CD4-positive, alpha-beta T cell treated with Interleukin-2 at 100 ng/mL for 4 hours (primary cell): ENCODE measurements at regions not wholly inside any gene's neighbourhood (a gene's known extent, or its start where the extent isn't known, plus 50 kb on each side); places are given as distances from the start of the nearest gene placed in this dataset.

Source experiments
- DNase-seq: peaks from one replicate; pipeline ENCODE4 v3.0.0-alpha.2; 2020; ENCODE audit warnings: low spot score

DNA sequence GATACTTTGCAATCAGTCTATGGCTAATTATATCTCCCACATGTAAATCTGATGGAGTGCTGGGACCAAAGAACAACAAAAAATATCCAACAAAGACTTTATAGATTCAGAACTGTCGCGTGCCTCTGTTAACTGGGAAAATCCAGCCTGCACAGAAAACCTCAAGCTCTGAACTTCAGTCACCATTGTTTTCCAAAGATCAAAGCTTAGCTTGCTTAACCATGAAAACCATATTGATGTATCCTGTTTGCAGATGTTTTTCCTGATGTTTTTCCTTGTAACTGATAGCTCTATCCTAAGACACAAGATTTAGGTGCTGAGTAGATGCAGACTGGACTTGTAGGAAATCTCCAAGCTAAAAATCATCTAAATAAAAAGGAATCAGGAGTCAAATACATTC is 163.7 kb downstream of the GXYLT1 start:
- DNase-seq: no peak

DNA sequence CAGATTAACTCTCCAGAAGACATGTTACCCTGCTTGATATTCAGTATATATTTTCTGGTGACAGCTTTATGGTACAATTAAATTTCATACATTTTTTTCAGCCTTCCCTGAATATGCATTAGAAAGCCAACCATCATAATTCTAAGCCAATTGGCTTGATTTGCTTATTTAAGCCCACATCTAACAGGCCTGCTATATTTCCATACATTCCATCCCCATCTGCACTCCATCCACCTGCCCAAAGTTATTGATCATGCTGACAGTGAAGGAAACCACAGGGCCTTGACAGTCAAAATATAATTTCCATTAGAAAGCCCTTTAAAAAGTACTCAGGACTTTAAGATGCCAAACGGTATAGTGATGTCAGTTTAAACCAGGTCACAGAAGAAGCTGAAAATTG is 164.3 kb downstream of the GXYLT1 start:
- no peak for DNase-seq

GRCh38 chr12:41979574-41979973 is 165.1 kb downstream of the GXYLT1 start:
- no peak for DNase-seq

DNA sequence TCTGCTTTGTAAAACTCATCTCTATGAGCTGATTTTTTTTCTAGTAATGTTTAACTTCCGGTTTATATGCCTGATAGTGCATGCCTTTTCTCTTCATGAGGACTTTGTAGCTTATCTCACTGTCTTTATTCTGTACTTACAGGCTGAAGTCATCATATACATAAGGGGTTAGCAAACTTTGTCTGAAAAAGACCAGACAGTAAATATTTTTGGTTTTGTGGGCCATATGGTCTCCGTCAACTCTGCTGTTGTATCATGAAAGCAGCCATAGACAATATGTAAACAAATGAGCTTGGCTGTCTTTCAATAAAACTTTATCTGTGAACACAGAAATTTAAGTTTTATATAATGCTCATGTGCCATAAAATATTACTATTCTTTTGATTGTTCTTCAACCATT is 172.1 kb downstream of the GXYLT1 start:
- DNase-seq: no peak

GRCh38 chr12:41972196-41972595 is 172.5 kb downstream of the GXYLT1 start:
- no peak for DNase-seq

- DNase-seq: no peak
Measured at GRCh38 chr12:41970744-41971143, 173.9 kb downstream of the GXYLT1 start.

DNA sequence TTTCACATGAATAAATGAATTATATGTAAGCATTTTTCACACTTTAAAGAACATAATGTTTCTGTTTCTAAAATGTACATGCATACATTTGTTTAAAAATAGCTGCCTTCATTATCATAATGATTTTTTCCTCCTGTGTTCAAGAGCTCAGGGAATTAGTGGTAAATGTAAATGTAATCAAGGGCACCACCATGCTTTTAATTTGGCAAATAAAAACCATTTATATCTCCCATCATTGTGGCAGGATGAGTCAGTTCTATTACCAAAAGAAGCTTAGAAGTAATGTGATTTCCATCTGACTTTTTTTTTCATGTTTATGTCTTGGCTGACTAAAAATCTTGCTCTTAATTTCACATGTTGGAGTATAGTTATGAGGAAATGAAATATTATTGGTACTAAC is 176.1 kb downstream of the GXYLT1 start:
- no peak for DNase-seq

- DNase-seq: no peak
Measured at GRCh38 chr12:41967668-41968500, 176.8 kb downstream of the GXYLT1 start.

DNA sequence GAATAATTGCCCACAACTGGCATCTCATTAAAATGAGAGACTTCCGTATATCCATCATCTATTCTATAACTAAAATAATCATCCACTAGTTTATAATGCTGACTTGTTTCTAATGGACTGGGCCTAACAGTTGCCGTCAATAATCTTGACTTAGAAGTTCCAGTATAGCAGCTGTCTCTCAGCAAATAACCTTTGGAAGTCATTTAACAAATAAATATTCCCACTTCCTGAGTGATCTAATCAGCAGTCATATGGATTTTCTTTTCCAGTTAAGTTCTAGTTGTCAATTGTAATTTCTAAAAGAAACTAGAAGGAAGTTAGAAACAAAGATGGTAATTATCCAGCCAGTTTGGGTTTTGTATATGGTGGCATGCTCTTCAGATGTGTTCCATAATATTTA is 177.8 kb downstream of the GXYLT1 start:
- no peak for DNase-seq

DNA sequence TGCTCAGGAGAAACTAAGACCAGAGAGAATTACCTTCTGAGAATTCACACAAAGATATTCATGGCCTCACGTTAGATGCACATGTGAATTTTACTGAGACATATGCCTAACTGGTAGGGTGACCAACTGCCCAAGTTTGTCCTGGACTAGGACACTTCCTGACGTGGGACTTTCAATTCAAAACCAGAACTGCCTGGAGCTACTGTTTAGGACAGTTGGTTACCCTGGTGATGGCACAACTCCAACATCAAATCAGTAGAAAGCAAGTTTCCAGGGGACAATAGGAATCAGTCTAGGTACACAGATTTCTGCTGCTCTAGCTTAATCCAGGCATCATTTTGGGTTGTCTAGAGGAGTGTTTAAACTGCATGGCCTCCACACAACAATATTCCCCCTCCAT is 178.7 kb downstream of the GXYLT1 start:
- DNase-seq: no peak

- no peak for DNase-seq
Measured at GRCh38 chr12:41963398-41963797, 181.3 kb downstream of the GXYLT1 start.

GRCh38 chr12:41962171-41962572 is 182.5 kb downstream of the GXYLT1 start:
- DNase-seq: no peak

DNA sequence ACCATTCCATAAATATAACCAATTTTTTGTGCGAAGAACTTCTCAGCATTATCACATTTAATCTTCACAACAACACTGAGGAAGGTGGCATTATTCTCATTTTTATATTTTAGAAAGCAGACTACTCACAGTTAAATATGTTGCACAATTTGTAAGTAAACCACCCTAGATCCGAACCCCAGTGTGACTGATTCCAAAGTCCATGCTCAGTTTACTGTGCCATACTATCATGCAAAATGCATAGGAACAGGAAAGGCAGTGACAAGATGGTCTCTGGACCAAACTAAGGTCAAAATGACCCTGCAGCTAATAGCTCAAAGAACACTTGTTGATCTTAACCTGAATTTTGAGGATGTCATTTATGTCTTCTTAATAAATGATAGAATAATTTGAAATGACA is 185.4 kb downstream of the GXYLT1 start:
- no peak for DNase-seq

DNA sequence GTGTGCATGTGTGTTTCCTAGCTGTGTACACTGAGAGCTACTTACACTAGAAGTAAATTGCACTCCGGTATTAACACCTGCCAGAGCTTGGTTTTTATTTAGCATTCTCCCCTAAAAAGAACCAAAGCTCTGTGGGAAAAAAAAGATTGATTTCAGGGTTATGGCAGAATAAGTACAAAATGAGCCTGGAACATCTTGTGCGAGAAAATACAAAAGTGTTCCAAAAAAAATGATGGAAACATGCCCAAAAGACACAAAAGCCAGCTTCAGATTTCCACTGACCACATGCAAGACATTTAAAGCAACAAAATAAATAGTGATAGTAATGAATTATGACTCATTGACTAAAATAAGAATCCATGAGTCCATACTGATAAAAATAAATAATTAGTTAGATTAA is 188.3 kb downstream of the GXYLT1 start:
- no peak for DNase-seq

- DNase-seq: no peak
Measured at GRCh38 chr12:41950455-41950854, 194.2 kb downstream of the GXYLT1 start.

GRCh38 chr12:41946106-41946505 is 198.6 kb downstream of the GXYLT1 start:
- DNase-seq: no peak

GRCh38 chr12:41944216-41944615 is 200.5 kb downstream of the GXYLT1 start:
- no peak for DNase-seq

DNA sequence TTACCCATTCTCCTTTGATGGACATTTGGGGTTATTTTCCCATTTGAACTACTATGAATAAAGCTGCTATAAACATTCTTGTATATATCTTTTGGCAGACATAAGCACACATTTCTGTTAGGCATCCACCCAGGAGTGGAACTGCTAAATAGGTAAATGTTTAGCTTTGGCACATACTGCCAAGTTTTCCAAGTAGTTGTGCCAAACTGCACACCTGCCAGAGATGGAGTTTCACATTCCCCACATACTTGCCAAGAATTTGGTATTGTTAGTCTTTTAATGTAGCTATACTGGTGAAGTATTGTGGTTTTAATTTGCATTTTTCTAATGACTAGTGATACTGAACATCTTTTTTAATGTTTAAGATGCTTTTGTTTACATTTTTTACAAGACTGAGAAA is 201.0 kb downstream of the GXYLT1 start:
- DNase-seq: no peak

DNA sequence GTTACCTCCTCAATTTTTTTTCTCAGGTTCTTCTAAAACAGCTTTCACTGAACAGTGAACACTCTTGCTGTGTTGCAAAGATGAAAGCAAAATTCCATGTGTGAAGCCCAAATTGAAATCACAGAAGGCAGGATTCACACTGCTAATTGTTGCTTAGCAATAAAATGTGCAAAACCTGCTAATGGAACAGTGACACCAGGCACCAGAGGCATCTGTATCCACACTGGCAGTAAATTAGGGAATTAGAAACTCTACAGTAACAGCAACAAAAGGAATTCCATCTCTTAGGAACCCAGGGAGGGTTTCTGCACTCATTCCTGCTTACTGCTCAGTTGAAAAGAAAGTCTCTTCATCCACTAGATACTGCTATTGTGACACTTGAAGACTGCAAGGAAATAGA is 202.3 kb downstream of the GXYLT1 start:
- DNase-seq: no peak

GRCh38 chr12:41941079-41941478 is 203.6 kb downstream of the GXYLT1 start:
- DNase-seq: no peak

DNA sequence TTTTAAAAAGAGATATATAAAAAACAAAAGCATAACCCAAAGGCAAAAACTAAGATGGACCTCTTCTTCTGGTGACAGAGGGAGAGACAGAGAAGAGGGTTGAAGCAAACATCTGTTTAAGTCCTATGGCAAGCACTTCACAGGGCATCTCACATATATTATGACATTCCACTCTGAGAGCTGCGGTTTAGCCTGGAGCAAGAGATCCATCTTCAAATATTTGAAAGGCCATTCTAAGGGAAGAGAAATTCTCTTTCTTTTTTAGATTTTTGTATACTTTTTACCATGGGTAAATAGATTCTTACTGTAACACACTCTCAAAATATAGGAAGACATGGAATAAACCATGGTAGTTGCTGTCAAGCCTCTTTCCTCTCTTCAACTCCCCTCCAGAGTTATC is 204.1 kb downstream of the GXYLT1 start:
- no peak for DNase-seq

- no peak for DNase-seq
Measured at GRCh38 chr12:41936333-41936732, 208.3 kb downstream of the GXYLT1 start.

GRCh38 chr12:41935911-41936310 is 208.8 kb downstream of the GXYLT1 start:
- no peak for DNase-seq

- DNase-seq: peak; percentile 3
Measured at GRCh38 chr12:41932470-41932991, 212.1 kb downstream of the GXYLT1 start.
